ENCODE measurements at regions not wholly inside any gene's neighbourhood (a gene's known extent, or its start where the extent isn't known, plus 50 kb on each side); places are given as distances from the start of the nearest gene placed in this dataset.

GRCh38 chr7:152537639-152538038, 101.8 kb upstream of the KMT2C start:
- peaks cover 4% of the 10 kb centered on the region for H3K9me3 ChIP-seq (ENCODE audit: low read depth, low read length, poor library complexity, severe bottlenecking)
- no peak overlapping the region for H3K4me3 ChIP-seq (ENCODE audit: low read depth, low read length, poor library complexity, severe bottlenecking)
- no peak for DNase-seq (ENCODE audit: low spot score)
- CTCF ChIA-PET = no interaction called here
- POLR2A ChIA-PET (ENCODE audit: low non-redundant PET) = no interaction called here
- H3K27me3 ChIP-seq (replicated peaks; ENCODE audit: insufficient read depth, low read depth, low read length, poor library complexity) = no peaks in the 10 kb centered on the region
- BruUV-seq (replicated peaks) = no TSS peak
- H3K36me3 ChIP-seq (ENCODE audit: insufficient read depth, low read length, poor library complexity, severe bottlenecking) = no peaks in the 10 kb centered on the region
- H3K27ac ChIP-seq (ENCODE audit: low read depth, low read length, poor library complexity, severe bottlenecking) = no peak overlapping the region
- no peak for TF ChIP-seq CTCF (conservative IDR thresholded peaks at IDR 0.05; ENCODE audit: low read depth, low read length)
- TF ChIP-seq EZH2 (IDR thresholded peaks at IDR 0.05; ENCODE audit: borderline replicate concordance, low read depth, low read length, poor library complexity, severe bottlenecking) = no peak
- intact Hi-C loops (cut with micrococcal nuclease; ENCODE audit: unreplicated experiment) = no loop called here
- H3K4me1 ChIP-seq (ENCODE audit: insufficient read depth, low read length, poor library complexity, severe bottlenecking) = no peaks in the 10 kb centered on the region

- Histone ChIP-seq H3K4me3 (ENCODE audit: low read depth, low read length, poor library complexity, severe bottlenecking) (no peak overlapping the region), H3K9me3 (ENCODE audit: low read depth, low read length, poor library complexity, severe bottlenecking) (peaks cover under 1% of the 10 kb centered on the region), H3K27me3 (replicated peaks; ENCODE audit: insufficient read depth, low read depth, low read length, poor library complexity) (no peaks in the 10 kb centered on the region), H3K4me1 (ENCODE audit: insufficient read depth, low read length, poor library complexity, severe bottlenecking) (peaks cover 6% of the 10 kb centered on the region), H3K36me3 (ENCODE audit: insufficient read depth, low read length, poor library complexity, severe bottlenecking) (no peaks in the 10 kb centered on the region), H3K27ac (ENCODE audit: low read depth, low read length, poor library complexity, severe bottlenecking) (no peak overlapping the region)
- ChIA-PET CTCF (no interaction called here), POLR2A (ENCODE audit: low non-redundant PET) (no interaction called here)
- no peak for DNase-seq (ENCODE audit: low spot score)
- no TSS peak for BruUV-seq (replicated peaks)
- intact Hi-C loops (cut with micrococcal nuclease; ENCODE audit: unreplicated experiment) = no loop called here
- no peak for TF ChIP-seq EZH2 (IDR thresholded peaks at IDR 0.05; ENCODE audit: borderline replicate concordance, low read depth, low read length, poor library complexity, severe bottlenecking)
- no peak for TF ChIP-seq CTCF (conservative IDR thresholded peaks at IDR 0.05; ENCODE audit: low read depth, low read length)
Measured at GRCh38 chr7:152528612-152529011, 92.8 kb upstream of the KMT2C start.

DNA sequence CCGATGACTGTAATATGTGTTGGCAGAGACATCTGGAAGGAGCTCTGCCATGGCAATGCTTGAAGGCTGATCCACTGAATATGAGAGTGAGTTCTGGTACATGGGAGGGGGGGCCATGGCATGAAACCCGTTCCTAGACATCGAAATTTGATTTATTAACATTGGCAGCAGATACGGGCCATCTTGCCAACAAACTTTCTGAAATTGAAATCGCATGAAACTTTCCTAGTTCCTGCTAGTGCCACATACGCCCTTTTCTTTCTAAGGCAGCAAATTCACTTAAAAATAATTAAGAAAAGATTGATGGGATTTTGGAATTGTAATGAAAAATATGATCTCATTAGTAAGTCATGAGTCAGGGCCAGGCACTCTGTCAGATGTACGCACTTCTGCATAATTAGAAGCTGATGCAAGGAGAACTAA, 91.8 kb upstream of the KMT2C start:
- no peak for DNase-seq (ENCODE audit: low spot score)

More for the DNA sequence above, 91.8 kb upstream of the KMT2C start:
- intact Hi-C loops (cut with micrococcal nuclease; ENCODE audit: unreplicated experiment) = no loop called here
- no peak for TF ChIP-seq EZH2 (IDR thresholded peaks at IDR 0.05; ENCODE audit: borderline replicate concordance, low read depth, low read length, poor library complexity, severe bottlenecking)
- TF ChIP-seq CTCF (conservative IDR thresholded peaks at IDR 0.05; ENCODE audit: low read depth, low read length) = no peak
- Histone ChIP-seq H3K9me3 (ENCODE audit: low read depth, low read length, poor library complexity, severe bottlenecking) (no peaks in the 10 kb centered on the region), H3K27me3 (replicated peaks; ENCODE audit: insufficient read depth, low read depth, low read length, poor library complexity) (no peaks in the 10 kb centered on the region), H3K36me3 (ENCODE audit: insufficient read depth, low read length, poor library complexity, severe bottlenecking) (no peaks in the 10 kb centered on the region), H3K27ac (ENCODE audit: low read depth, low read length, poor library complexity, severe bottlenecking) (no peak overlapping the region), H3K4me3 (ENCODE audit: low read depth, low read length, poor library complexity, severe bottlenecking) (no peak overlapping the region), H3K4me1 (ENCODE audit: insufficient read depth, low read length, poor library complexity, severe bottlenecking) (peaks cover 9% of the 10 kb centered on the region)
- ChIA-PET POLR2A (ENCODE audit: low non-redundant PET) (no interaction called here), CTCF (no interaction called here)
- BruUV-seq (replicated peaks) = no TSS peak
